ENCODE measurements at regions not wholly inside any gene's neighbourhood (a gene's known extent, or its start where the extent isn't known, plus 50 kb on each side); places are given as distances from the start of the nearest gene placed in this dataset.

DNA sequence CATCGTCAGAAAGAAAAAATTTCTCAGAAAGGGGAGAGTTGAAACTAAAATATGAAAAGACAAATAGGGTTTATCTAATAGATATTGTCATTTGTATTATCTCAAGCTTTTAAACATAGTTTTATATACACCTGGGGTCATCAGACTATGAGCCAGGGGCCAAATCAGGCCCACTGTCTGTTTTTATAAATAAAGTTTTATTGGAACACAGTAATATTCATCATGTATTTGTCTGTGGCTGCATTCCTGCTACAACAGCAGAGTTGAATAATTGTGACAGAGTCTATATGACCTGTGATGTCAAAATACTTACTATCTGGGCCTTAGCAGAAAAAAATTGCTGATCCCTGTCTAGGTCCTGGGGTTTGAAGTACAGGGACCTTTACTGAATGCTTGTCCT lies 120.5 kb upstream of the RUNX1 start:
- Histone ChIP-seq H3K4me3 (replicated peaks; ENCODE audit: insufficient read depth, low read length) (no peak overlapping the region), H3K27ac (replicated peaks) (no peak overlapping the region), H3K27me3 (ENCODE audit: insufficient read depth, poor library complexity, severe bottlenecking) (no peaks in the 10 kb centered on the region)
- TF ChIP-seq SPI1 (IDR thresholded peaks at IDR 0.05; ENCODE audit: borderline replicate concordance, low read depth) (no peak), POLR2AphosphoS5 (IDR thresholded peaks at IDR 0.05; ENCODE audit: low read depth) (no peak), GABPA (IDR thresholded peaks at IDR 0.05; ENCODE audit: low read depth) (no peak)
- TF ChIP-seq, protein P1, sequence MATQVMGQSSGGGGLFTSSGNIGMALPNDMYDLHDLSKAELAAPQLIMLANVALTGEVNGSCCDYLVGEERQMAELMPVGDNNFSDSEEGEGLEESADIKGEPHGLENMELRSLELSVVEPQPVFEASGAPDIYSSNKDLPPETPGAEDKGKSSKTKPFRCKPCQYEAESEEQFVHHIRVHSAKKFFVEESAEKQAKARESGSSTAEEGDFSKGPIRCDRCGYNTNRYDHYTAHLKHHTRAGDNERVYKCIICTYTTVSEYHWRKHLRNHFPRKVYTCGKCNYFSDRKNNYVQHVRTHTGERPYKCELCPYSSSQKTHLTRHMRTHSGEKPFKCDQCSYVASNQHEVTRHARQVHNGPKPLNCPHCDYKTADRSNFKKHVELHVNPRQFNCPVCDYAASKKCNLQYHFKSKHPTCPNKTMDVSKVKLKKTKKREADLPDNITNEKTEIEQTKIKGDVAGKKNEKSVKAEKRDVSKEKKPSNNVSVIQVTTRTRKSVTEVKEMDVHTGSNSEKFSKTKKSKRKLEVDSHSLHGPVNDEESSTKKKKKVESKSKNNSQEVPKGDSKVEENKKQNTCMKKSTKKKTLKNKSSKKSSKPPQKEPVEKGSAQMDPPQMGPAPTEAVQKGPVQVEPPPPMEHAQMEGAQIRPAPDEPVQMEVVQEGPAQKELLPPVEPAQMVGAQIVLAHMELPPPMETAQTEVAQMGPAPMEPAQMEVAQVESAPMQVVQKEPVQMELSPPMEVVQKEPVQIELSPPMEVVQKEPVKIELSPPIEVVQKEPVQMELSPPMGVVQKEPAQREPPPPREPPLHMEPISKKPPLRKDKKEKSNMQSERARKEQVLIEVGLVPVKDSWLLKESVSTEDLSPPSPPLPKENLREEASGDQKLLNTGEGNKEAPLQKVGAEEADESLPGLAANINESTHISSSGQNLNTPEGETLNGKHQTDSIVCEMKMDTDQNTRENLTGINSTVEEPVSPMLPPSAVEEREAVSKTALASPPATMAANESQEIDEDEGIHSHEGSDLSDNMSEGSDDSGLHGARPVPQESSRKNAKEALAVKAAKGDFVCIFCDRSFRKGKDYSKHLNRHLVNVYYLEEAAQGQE (IDR thresholded peaks at IDR 0.05; ENCODE audit: insufficient replicate concordance, low read depth): no peak
- TF ChIP-seq, protein P2, sequence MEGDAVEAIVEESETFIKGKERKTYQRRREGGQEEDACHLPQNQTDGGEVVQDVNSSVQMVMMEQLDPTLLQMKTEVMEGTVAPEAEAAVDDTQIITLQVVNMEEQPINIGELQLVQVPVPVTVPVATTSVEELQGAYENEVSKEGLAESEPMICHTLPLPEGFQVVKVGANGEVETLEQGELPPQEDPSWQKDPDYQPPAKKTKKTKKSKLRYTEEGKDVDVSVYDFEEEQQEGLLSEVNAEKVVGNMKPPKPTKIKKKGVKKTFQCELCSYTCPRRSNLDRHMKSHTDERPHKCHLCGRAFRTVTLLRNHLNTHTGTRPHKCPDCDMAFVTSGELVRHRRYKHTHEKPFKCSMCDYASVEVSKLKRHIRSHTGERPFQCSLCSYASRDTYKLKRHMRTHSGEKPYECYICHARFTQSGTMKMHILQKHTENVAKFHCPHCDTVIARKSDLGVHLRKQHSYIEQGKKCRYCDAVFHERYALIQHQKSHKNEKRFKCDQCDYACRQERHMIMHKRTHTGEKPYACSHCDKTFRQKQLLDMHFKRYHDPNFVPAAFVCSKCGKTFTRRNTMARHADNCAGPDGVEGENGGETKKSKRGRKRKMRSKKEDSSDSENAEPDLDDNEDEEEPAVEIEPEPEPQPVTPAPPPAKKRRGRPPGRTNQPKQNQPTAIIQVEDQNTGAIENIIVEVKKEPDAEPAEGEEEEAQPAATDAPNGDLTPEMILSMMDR (IDR thresholded peaks at IDR 0.05; ENCODE audit: insufficient read depth, low read length): no peak
- DNase-seq (ENCODE audit: low read depth in 1 of 2, low spot score in 1 of 2): no peak

DNA sequence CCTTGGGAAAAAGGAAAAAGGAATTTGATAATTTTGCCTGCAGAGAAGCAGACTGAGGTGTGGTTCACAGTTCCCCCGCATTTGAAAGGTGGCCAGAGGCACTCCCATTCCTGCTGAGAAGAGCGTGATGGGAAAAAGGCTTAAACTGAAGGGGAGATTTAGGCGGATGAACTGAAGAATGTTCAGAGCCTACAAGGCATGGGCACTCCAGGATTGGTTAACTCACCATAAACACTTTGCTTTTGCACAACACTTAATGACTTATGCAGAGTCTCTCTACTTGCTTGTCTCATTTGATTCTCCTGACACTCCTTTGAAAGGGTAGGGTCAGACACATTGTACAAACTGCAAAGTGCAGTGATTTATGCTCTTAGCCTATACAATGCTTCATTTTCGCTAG lies 119.6 kb upstream of the RUNX1 start:
- H3K27ac ChIP-seq (replicated peaks): no peak overlapping the region
- no peak for TF ChIP-seq SPI1 (IDR thresholded peaks at IDR 0.05; ENCODE audit: borderline replicate concordance, low read depth)
- TF ChIP-seq GABPA (IDR thresholded peaks at IDR 0.05; ENCODE audit: low read depth): no peak
- TF ChIP-seq, protein P1 (IDR thresholded peaks at IDR 0.05; ENCODE audit: insufficient replicate concordance, low read depth): no peak
- no peak for TF ChIP-seq POLR2AphosphoS5 (IDR thresholded peaks at IDR 0.05; ENCODE audit: low read depth)
- TF ChIP-seq, protein P2 (IDR thresholded peaks at IDR 0.05; ENCODE audit: insufficient read depth, low read length): no peak
- H3K27me3 ChIP-seq (ENCODE audit: insufficient read depth, poor library complexity, severe bottlenecking): no peaks in the 10 kb centered on the region
- no peak overlapping the region for H3K4me3 ChIP-seq (replicated peaks; ENCODE audit: insufficient read depth, low read length)
- DNase-seq (ENCODE audit: low read depth in 1 of 2, low spot score in 1 of 2): no peak

DNA sequence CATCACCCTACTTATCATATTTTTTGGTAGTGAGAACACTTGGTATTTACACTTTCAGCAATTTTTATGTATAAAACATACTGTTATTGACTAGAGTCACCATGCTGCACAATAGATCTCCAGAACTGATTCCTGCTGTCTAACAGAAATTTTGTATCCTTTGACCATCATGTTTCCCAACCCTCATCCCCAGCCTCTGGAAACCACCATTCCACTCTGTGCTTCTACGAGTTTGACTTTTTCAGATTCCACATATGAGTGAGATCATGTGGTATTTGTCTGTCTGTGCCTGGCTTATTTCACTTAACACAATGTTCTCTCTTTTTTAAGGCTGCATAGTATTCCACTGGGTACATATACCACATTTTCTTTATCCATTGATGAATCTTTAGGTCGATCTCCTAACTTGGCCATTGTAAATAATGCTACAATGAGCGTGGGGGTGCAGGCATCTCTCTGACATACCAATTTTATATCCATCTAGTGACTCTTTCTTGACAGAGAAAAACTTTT lies 115.9 kb upstream of the RUNX1 start:
- TF ChIP-seq POLR2AphosphoS5 (IDR thresholded peaks at IDR 0.05; ENCODE audit: low read depth): no peak
- TF ChIP-seq, protein P1 (IDR thresholded peaks at IDR 0.05; ENCODE audit: insufficient replicate concordance, low read depth): no peak
- no peak for TF ChIP-seq SPI1 (IDR thresholded peaks at IDR 0.05; ENCODE audit: borderline replicate concordance, low read depth)
- TF ChIP-seq, protein P2 (IDR thresholded peaks at IDR 0.05; ENCODE audit: insufficient read depth, low read length): no peak
- TF ChIP-seq GABPA (IDR thresholded peaks at IDR 0.05; ENCODE audit: low read depth): no peak
- Histone ChIP-seq H3K27me3 (ENCODE audit: insufficient read depth, poor library complexity, severe bottlenecking) (no peaks in the 10 kb centered on the region), H3K27ac (replicated peaks) (no peak overlapping the region), H3K4me3 (replicated peaks; ENCODE audit: insufficient read depth, low read length) (no peak overlapping the region)
- no peak for DNase-seq (ENCODE audit: low read depth in 1 of 2, low spot score in 1 of 2)

Data from HL-60 (cell line).